Breast epithelium (tissue), 4 donors: ENCODE measurements at regions not wholly inside any gene's neighbourhood (a gene's known extent, or its start where the extent isn't known, plus 50 kb on each side); places are given as distances from the start of the nearest gene placed in this dataset.

Source experiments
- DNase-seq, 2 donors: peaks; one replicate each; pipeline ENCODE4 v3.0.0-alpha.2; 2019; ENCODE audit warnings: low spot score in 2 of 2
- H3K27ac ChIP-seq, 2 donors: fragments of 200-600 bp; sonication (generic) in 1 of 2; one replicate each; pipeline ENCODE4 v1.5.1; 2016 to 2019; ENCODE audit warnings: mild to moderate bottlenecking in 1 of 2
- H3K27me3 ChIP-seq, 2 donors: fragments of 200-600 bp; sonication (generic) in 1 of 2; one replicate each; pipeline versions ENCODE4 v1.5.1 to v1.6.0; 2017 to 2019; ENCODE audit warnings: control low read depth in 1 of 2, mild to moderate bottlenecking in 1 of 2
- H3K36me3 ChIP-seq: fragments of 200-600 bp; one replicate; pipeline ENCODE4 v1.5.1; 2019
- H3K4me1 ChIP-seq, 2 donors: fragments of 200-600 bp; sonication (generic); one replicate each; pipeline ENCODE4 v1.5.1; 2016 to 2019; ENCODE audit warnings: control low read depth in 1 of 2
- H3K4me3 ChIP-seq, 3 donors: fragments of 200-600 bp; sonication (generic); 1 replicate in 2 of 3; 2 replicates in 1 of 3; pipeline ENCODE4 v1.5.1; 2016 to 2019; ENCODE audit warnings: mild to moderate bottlenecking in 3 of 3, moderate library complexity in 2 of 3
- H3K9me3 ChIP-seq, 2 donors: fragments of 200-600 bp; sonication (generic) in 1 of 2; one replicate each; pipeline ENCODE4 v1.5.1; 2016 to 2019; ENCODE audit warnings: control low read depth in 1 of 2
- POLR2A ChIP-seq: fragments of 450-650 bp; IDR thresholded peaks from one replicate; pipeline ENCODE4 v1.6.1; 2016; ENCODE audit warnings: antibody characterized with exemption, mild to moderate bottlenecking, moderate library complexity
- POLR2AphosphoS5 ChIP-seq, 3 donors: sonication (generic); formaldehyde crosslinking; IDR thresholded peaks; one replicate each; pipeline ENCODE4 v1.6.1; 2017; ENCODE audit warnings: antibody characterized with exemption in 3 of 3
- intact Hi-C: fragments of 100-400 bp; cut with DNase I; formaldehyde crosslinking; loops from one replicate; pipeline ENCODE4 v1.15.1; 2023; ENCODE audit warnings: low total_unique reads
- TF ChIP-seq, protein P1 (sequence below), 3 donors: fragments of 450-650 bp; IDR thresholded peaks; one replicate each; pipeline ENCODE4 v1.5.1; 2016 to 2017; ENCODE audit warnings: antibody characterized with exemption in 3 of 3, mild to moderate bottlenecking in 3 of 3, moderate library complexity in 3 of 3

DNA sequence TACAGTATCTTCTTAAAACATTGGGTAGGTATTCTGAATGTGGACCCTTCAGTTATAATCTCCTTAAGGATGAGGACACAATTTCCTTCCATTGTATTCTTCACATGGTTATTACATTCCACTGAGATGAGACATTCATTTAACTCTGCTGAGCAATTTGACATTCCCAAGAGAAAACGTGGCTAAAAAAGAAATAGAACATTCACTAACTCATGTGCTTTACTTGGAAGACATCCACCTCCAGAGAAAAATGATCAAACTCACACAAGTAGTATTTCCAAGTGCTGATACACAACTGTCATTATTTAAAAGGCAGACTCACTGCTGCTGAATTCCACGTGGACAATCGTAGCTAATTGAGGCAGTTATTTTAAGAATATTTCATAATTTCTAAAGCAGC lies 227.9 kb upstream of the ANKRD50 start:
- H3K36me3 ChIP-seq, result no peaks in the 10 kb centered on the region
- intact Hi-C loops, result no loop called here
- no peak for TF ChIP-seq POLR2A
- TF ChIP-seq, protein P1, sequence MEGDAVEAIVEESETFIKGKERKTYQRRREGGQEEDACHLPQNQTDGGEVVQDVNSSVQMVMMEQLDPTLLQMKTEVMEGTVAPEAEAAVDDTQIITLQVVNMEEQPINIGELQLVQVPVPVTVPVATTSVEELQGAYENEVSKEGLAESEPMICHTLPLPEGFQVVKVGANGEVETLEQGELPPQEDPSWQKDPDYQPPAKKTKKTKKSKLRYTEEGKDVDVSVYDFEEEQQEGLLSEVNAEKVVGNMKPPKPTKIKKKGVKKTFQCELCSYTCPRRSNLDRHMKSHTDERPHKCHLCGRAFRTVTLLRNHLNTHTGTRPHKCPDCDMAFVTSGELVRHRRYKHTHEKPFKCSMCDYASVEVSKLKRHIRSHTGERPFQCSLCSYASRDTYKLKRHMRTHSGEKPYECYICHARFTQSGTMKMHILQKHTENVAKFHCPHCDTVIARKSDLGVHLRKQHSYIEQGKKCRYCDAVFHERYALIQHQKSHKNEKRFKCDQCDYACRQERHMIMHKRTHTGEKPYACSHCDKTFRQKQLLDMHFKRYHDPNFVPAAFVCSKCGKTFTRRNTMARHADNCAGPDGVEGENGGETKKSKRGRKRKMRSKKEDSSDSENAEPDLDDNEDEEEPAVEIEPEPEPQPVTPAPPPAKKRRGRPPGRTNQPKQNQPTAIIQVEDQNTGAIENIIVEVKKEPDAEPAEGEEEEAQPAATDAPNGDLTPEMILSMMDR (IDR thresholded peaks at IDR 0.05), result no peak
- no peak for TF ChIP-seq POLR2AphosphoS5 (IDR thresholded peaks at IDR 0.05)
- DNase-seq, result no peak
- no peaks in the 10 kb centered on the region for H3K27me3 ChIP-seq
- H3K4me3 ChIP-seq, result no peak overlapping the region
- H3K4me1 ChIP-seq, result no peaks in the 10 kb centered on the region
- H3K9me3 ChIP-seq, result no peaks in the 10 kb centered on the region
- H3K27ac ChIP-seq, result peak overlapping the region; percentile 64 to 69

DNA sequence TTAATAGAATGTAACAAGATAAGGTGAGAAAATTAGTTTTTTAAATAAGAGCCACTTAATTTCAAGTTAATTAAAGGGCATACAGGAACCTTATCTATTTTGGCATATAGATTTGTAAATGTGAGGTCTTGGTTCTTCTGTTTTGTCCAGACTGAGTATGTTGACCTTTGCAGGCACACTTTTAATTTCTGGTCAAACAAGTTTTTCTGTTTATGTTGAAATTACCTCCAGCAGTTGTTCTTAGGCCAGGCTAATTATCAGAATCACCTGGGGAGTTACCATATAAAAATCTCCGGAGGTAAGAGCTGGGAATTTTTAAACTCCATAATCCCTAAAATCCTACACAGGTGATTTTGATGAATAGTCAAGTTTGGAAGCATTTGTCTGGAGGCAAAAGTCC lies 227.4 kb upstream of the ANKRD50 start:
- H3K36me3 ChIP-seq, result no peaks in the 10 kb centered on the region
- H3K4me3 ChIP-seq, result no peak overlapping the region
- intact Hi-C loops, result no loop called here
- H3K4me1 ChIP-seq, result no peaks in the 10 kb centered on the region
- H3K9me3 ChIP-seq, result no peaks in the 10 kb centered on the region
- H3K27ac ChIP-seq, result peak overlapping the region; percentile 64 to 69
- TF ChIP-seq POLR2AphosphoS5 (IDR thresholded peaks at IDR 0.05) (no peak), POLR2A (no peak)
- TF ChIP-seq, protein P1 (IDR thresholded peaks at IDR 0.05), result no peak
- no peak for DNase-seq
- H3K27me3 ChIP-seq, result no peaks in the 10 kb centered on the region

DNA sequence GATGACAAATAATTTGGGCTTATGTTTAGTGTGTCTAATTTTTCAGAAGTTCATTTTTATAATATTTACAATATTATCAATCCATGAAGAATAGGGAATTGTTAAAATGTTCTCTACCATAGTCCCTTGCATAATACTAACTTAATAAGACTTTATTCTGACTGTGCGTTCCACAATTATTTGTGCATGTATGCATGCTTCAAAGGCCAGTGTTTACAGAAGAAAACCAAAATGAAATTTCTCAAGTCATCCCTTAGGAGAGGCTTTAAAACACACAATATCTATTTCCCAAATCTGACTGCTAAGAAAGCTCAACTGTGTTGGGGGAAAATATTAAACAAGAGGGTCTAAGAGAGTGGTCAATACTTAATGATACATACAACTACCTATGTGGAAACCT lies 226.3 kb upstream of the ANKRD50 start:
- no peaks in the 10 kb centered on the region for H3K9me3 ChIP-seq
- intact Hi-C loops, result no loop called here
- DNase-seq, result no peak
- TF ChIP-seq, protein P1 (IDR thresholded peaks at IDR 0.05), result no peak
- TF ChIP-seq POLR2A (no peak), POLR2AphosphoS5 (IDR thresholded peaks at IDR 0.05) (no peak)
- no peak overlapping the region for H3K4me3 ChIP-seq
- H3K36me3 ChIP-seq, result no peaks in the 10 kb centered on the region
- no peaks in the 10 kb centered on the region for H3K27me3 ChIP-seq
- peak overlapping the region; percentile 14 to 26 for H3K27ac ChIP-seq
- H3K4me1 ChIP-seq, result no peaks in the 10 kb centered on the region

DNA sequence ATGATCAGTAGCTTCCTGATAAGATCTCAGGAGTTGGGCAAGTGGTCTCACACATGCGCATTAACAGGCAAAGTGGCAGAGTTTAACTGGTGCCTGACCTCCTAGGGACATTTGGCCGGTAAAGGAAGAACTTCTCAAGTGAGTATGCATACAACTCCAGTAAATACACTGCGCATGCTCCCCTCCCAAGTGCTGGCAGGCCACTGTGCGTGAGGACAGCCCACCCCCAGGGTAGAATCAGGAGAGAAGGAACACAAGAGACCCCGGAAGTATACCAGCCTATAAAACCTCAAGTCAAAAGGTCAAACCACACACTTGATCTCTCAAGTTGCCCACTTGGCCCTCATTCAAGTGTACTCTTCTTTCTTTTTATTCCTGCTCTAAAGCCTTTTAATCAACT lies 225.5 kb upstream of the ANKRD50 start:
- Histone ChIP-seq H3K4me3 (no peak overlapping the region), H3K4me1 (no peaks in the 10 kb centered on the region), H3K36me3 (no peaks in the 10 kb centered on the region), H3K27me3 (no peaks in the 10 kb centered on the region), H3K27ac (no peak overlapping the region), H3K9me3 (no peaks in the 10 kb centered on the region)
- intact Hi-C loops, result no loop called here
- TF ChIP-seq POLR2AphosphoS5 (IDR thresholded peaks at IDR 0.05) (no peak), POLR2A (no peak)
- TF ChIP-seq, protein P1 (IDR thresholded peaks at IDR 0.05), result no peak
- DNase-seq, result no peak

DNA sequence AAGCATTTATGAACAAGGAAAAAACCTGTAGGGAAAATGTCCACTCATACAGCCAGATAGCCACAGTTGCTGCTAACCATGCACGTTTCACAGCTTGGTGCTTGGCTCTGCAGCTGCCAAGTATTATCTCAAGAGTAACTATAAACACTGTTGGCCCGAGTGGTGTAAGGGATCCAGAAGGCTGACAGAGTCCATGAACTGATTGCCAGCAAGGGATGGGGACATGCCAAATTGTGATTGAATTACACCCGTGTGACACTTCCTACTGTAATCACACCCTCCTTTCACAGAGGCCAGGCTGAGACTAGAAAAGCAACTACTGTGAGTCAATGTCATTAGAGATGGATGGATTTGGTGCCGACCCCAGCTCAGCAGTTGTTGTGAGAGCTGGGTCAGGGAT lies 223.9 kb upstream of the ANKRD50 start:
- intact Hi-C loops, result no loop called here
- no peak overlapping the region for H3K4me3 ChIP-seq
- H3K9me3 ChIP-seq, result no peaks in the 10 kb centered on the region
- H3K27me3 ChIP-seq, result no peaks in the 10 kb centered on the region
- no peak for TF ChIP-seq POLR2AphosphoS5 (IDR thresholded peaks at IDR 0.05)
- TF ChIP-seq, protein P1 (IDR thresholded peaks at IDR 0.05), result no peak
- TF ChIP-seq POLR2A, result no peak
- H3K27ac ChIP-seq, result no peak overlapping the region
- H3K4me1 ChIP-seq, result no peaks in the 10 kb centered on the region
- DNase-seq, result no peak
- H3K36me3 ChIP-seq, result no peaks in the 10 kb centered on the region
